CD4-positive, alpha-beta T cell treated with Interleukin-1 beta for 1 hour (primary cell): ENCODE measurements at regions not wholly inside any gene's neighbourhood (a gene's known extent, or its start where the extent isn't known, plus 50 kb on each side); places are given as distances from the start of the nearest gene placed in this dataset.
"Not testable (repeated sequence)": the region's sequence is repeated elsewhere in the genome, so short reads cannot be mapped to it uniquely, and the experiment has no call there.

Experiments
- DNase-seq, 2 donors: peaks; one replicate each; pipeline ENCODE4 v3.0.0-alpha.2; 2020 to 2022

GRCh38 chr14:41549821-41550607 is 56.7 kb upstream of the LRFN5 start:
- DNase-seq, result no peak

GRCh38 chr14:41549282-41549681 is 57.4 kb upstream of the LRFN5 start:
- DNase-seq, result no peak

- no peak for DNase-seq
These were observed 58.0 kb upstream of the LRFN5 start for GRCh38 chr14:41548666-41549065.

- no peak for DNase-seq
These were observed 65.3 kb upstream of the LRFN5 start for GRCh38 chr14:41541333-41541732.

- no peak for DNase-seq
These were observed 74.4 kb upstream of the LRFN5 start for GRCh38 chr14:41532255-41532654.

- no peak for DNase-seq
These were observed 84.8 kb upstream of the LRFN5 start for GRCh38 chr14:41521891-41522290.

GRCh38 chr14:41518030-41518429 is 88.6 kb upstream of the LRFN5 start:
- DNase-seq, result not testable (repeated sequence)

- no peak for DNase-seq
These were observed 100.1 kb upstream of the LRFN5 start for GRCh38 chr14:41506552-41506951.

GRCh38 chr14:41505491-41505890 is 101.2 kb upstream of the LRFN5 start:
- DNase-seq, result no peak

- DNase-seq, result no peak
These were observed 107.7 kb upstream of the LRFN5 start for GRCh38 chr14:41498959-41499358.

- DNase-seq, result no peak
These were observed 116.4 kb upstream of the LRFN5 start for GRCh38 chr14:41490323-41490722.

- DNase-seq, result no peak
These were observed 117.2 kb upstream of the LRFN5 start for GRCh38 chr14:41489315-41489972.

GRCh38 chr14:41488401-41488800 is 118.3 kb upstream of the LRFN5 start:
- no peak for DNase-seq

GRCh38 chr14:41482861-41483260 is 123.8 kb upstream of the LRFN5 start:
- DNase-seq, result no peak

GRCh38 chr14:41476526-41476925 is 130.2 kb upstream of the LRFN5 start:
- no peak for DNase-seq

GRCh38 chr14:41461380-41461779 is 145.3 kb upstream of the LRFN5 start:
- no peak for DNase-seq

- no peak for DNase-seq
These were observed 149.3 kb upstream of the LRFN5 start for GRCh38 chr14:41457393-41457792.

- no peak for DNase-seq
These were observed 157.6 kb upstream of the LRFN5 start for GRCh38 chr14:41449066-41449465.

GRCh38 chr14:41446008-41446407 is 160.7 kb upstream of the LRFN5 start:
- DNase-seq, result no peak

GRCh38 chr14:41423503-41423902 is 183.2 kb upstream of the LRFN5 start:
- no peak for DNase-seq

- not testable (repeated sequence) for DNase-seq
These were observed 185.4 kb upstream of the LRFN5 start for GRCh38 chr14:41421308-41421707.

- DNase-seq, result no peak
These were observed 187.0 kb upstream of the LRFN5 start for GRCh38 chr14:41419709-41420108.

GRCh38 chr14:41418851-41419250 is 187.8 kb upstream of the LRFN5 start:
- DNase-seq, result no peak

GRCh38 chr14:41409806-41410205 is 196.9 kb upstream of the LRFN5 start:
- no peak for DNase-seq

- DNase-seq, result no peak
These were observed 202.6 kb upstream of the LRFN5 start for GRCh38 chr14:41404126-41404525.
